Activated CD4-positive, CD25-positive, alpha-beta regulatory T cell treated with anti-CD3 and anti-CD28 coated beads, Interleukin-2, amount 50 U/mL, for 24 hours (primary cell): ENCODE measurements at regions not wholly inside any gene's neighbourhood (a gene's known extent, or its start where the extent isn't known, plus 50 kb on each side); places are given as distances from the start of the nearest gene placed in this dataset.
"Not testable (repeated sequence)": the region's sequence is repeated elsewhere in the genome, so short reads cannot be mapped to it uniquely, and the experiment has no call there.

Source experiments
- ATAC-seq, 2 donors: fragments of 150-1000 bp; cut with Tn5 transposase; one replicate each; pipeline ENCODE4 v1.10.0; 2021; ENCODE audit warnings: mild to moderate bottlenecking in 1 of 2, moderate library complexity in 1 of 2

GRCh38 chr15:62324382-62324781, 159.3 kb upstream of the C2CD4B start:
- no peak for ATAC-seq

GRCh38 chr15:62325597-62325996, 160.5 kb upstream of the C2CD4B start:
- ATAC-seq: no peak

GRCh38 chr15:62326460-62327011, 161.5 kb upstream of the C2CD4B start:
- no peak for ATAC-seq

- ATAC-seq: no peak
Measured at GRCh38 chr15:62327406-62327805, 162.3 kb upstream of the C2CD4B start.

- ATAC-seq: not testable (repeated sequence)
Measured at GRCh38 chr15:62332472-62332871, 167.4 kb upstream of the C2CD4B start.

- ATAC-seq: no peak
Measured at GRCh38 chr15:62334536-62334935, 169.5 kb upstream of the C2CD4B start.

GRCh38 chr15:62337934-62338333, 172.8 kb upstream of the C2CD4B start:
- ATAC-seq: no peak

- ATAC-seq: no peak
Measured at GRCh38 chr15:62338497-62338896, 173.4 kb upstream of the C2CD4B start.

- no peak for ATAC-seq
Measured at GRCh38 chr15:62342959-62343358, 177.9 kb upstream of the C2CD4B start.

GRCh38 chr15:62343397-62343796, 178.3 kb upstream of the C2CD4B start:
- no peak for ATAC-seq

GRCh38 chr15:62344806-62345539, 179.9 kb upstream of the C2CD4B start:
- ATAC-seq: peak; percentile 72 to 90

- ATAC-seq: no peak
Measured at GRCh38 chr15:62346168-62346567, 181.1 kb upstream of the C2CD4B start.

GRCh38 chr15:62348118-62348517, 183.0 kb upstream of the C2CD4B start:
- ATAC-seq: no peak

- no peak for ATAC-seq
Measured at GRCh38 chr15:62348623-62349022, 183.5 kb upstream of the C2CD4B start.

- no peak for ATAC-seq
Measured at GRCh38 chr15:62352817-62353216, 187.7 kb upstream of the C2CD4B start.

- ATAC-seq: no peak
Measured at GRCh38 chr15:62357431-62357830, 192.3 kb upstream of the C2CD4B start.

- no peak for ATAC-seq
Measured at GRCh38 chr15:62359416-62359815, 194.3 kb upstream of the C2CD4B start.

- no peak for ATAC-seq
Measured at GRCh38 chr15:62360332-62361097, 195.4 kb upstream of the C2CD4B start.

- ATAC-seq: no peak
Measured at GRCh38 chr15:62362144-62362543, 197.1 kb upstream of the C2CD4B start.

- no peak for ATAC-seq
Measured at GRCh38 chr15:62362608-62363007, 197.5 kb upstream of the C2CD4B start.

- ATAC-seq: no peak
Measured at GRCh38 chr15:62363913-62364312, 198.8 kb upstream of the C2CD4B start.

- no peak for ATAC-seq
Measured at GRCh38 chr15:62365795-62366442, 200.8 kb upstream of the C2CD4B start.

GRCh38 chr15:62369454-62369853, 204.4 kb upstream of the C2CD4B start:
- no peak for ATAC-seq
